ENCODE measurements at regions not wholly inside any gene's neighbourhood (a gene's known extent, or its start where the extent isn't known, plus 50 kb on each side); places are given as distances from the start of the nearest gene placed in this dataset.

DNA sequence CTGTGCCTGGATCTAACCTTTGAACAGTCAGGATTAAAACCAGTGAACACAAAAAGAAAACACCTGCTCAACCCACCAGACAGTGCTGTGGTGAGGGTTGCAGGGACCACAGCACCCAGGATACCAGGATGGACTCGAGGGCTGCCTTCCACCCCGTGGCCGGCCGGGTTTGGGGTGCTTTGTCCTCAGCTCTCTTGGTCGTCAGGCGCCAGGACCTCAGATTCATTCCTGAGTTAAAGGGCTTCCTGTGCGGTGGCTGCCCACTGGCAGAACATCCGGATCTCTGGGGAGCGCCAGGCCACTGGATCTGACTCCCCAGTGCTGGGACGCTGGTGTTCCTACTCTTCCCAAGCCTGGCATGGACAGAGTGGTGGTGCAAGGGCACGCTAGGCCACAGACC is 239.8 kb downstream of the TFCP2L1 start:
- Histone ChIP-seq H4K20me1 (ENCODE audit: control insufficient read depth, insufficient read depth, low read length, poor library complexity, severe bottlenecking) (no peaks in the 10 kb centered on the region), H3K9me3 (ENCODE audit: control extremely low read depth in 1 of 3, control insufficient read depth in 2 of 3, insufficient read depth in 1 of 3, low read length in 2 of 3) (peaks cover 0 to 26% (median 0%) of the 10 kb centered on the region in 3 donors), H2AFZ (ENCODE audit: insufficient read depth, low read depth, low read length, poor library complexity, severe bottlenecking) (no peak overlapping the region), H3K4me2 (replicated peaks; ENCODE audit: low read depth, low read length, poor library complexity, severe bottlenecking) (no peak overlapping the region), H3K4me1 (ENCODE audit: control insufficient read depth in 2 of 2, insufficient read depth in 2 of 2, low read length in 2 of 2) (no peaks in the 10 kb centered on the region), H3K4me3 (ENCODE audit: control extremely low read depth in 1 of 5, extremely low read depth in 1 of 5, insufficient read depth in 1 of 5, low read depth in 2 of 5, low read length in 4 of 5) (no peak overlapping the region), H3K79me2 (ENCODE audit: control insufficient read depth, insufficient read depth, low read length) (no peaks in the 10 kb centered on the region), H3K36me3 (replicated peaks in 1 of 2; ENCODE audit: control extremely low read depth in 1 of 2, control insufficient read depth in 1 of 2, extremely low read depth in 1 of 2, insufficient read depth in 2 of 2, low read length in 1 of 2) (no peaks in the 10 kb centered on the region), H3K9ac (ENCODE audit: low read length) (no peak overlapping the region), H3K27ac (ENCODE audit: low read length in 2 of 2) (no peak overlapping the region), H3K27me3 (replicated peaks in 1 of 4; ENCODE audit: control extremely low read depth in 1 of 4, control insufficient read depth in 3 of 4, insufficient read depth in 4 of 4, low read length in 3 of 4) (no peaks in the 10 kb centered on the region)
- intact Hi-C loops (cut with micrococcal nuclease): no loop called here
- ATAC-seq (ENCODE audit: low read depth): no peak
- DNase-seq: no peak
- no peak for TF ChIP-seq EZH2 (IDR thresholded peaks at IDR 0.05; ENCODE audit: borderline replicate concordance, insufficient read depth, low read depth, low read length, poor library complexity, severe bottlenecking)
- no peak for TF ChIP-seq CTCF (IDR thresholded peaks at IDR 0.05)
- no peaks in the 10 kb centered on the region for H3K27me3 Mint-ChIP-seq
- POLR2A ChIA-PET: no interaction called here
- H3K9me3 Mint-ChIP-seq (ENCODE audit: insufficient read depth): no peaks in the 10 kb centered on the region
- H3K4me1 Mint-ChIP-seq: no peaks in the 10 kb centered on the region
- H3K4me3 Mint-ChIP-seq: no peak overlapping the region
- no peak overlapping the region for H3K27ac Mint-ChIP-seq
- CTCF ChIA-PET: no interaction called here
- WGBS (ENCODE audit: insufficient coverage): 90% methylated on average over 11 of the region's 11 CpGs

DNA sequence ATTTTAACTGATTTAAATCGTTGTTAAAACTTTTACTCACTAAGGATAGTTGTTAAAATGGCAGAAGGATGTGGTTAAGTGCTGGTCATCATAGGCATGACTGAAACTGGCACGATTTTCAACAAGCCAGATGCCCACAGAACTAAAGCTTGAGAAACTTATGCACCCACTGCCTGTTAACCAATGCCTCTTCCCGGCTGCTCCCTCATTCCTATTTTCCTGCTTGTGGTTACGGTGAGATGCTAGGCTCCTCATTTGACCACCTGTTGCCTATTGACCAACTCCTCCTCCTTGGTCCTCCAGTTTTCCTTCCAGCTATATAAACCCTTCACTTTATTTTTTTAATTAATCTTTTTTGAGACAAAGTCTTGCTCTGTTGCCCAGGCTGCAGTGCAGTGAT is 238.7 kb downstream of the TFCP2L1 start:
- ChIA-PET POLR2A (no interaction called here), CTCF (no interaction called here)
- Histone ChIP-seq H4K20me1 (ENCODE audit: control insufficient read depth, insufficient read depth, low read length, poor library complexity, severe bottlenecking) (no peaks in the 10 kb centered on the region), H3K27ac (ENCODE audit: low read length in 2 of 2) (no peak overlapping the region), H3K79me2 (ENCODE audit: control insufficient read depth, insufficient read depth, low read length) (no peaks in the 10 kb centered on the region), H3K9me3 (ENCODE audit: control extremely low read depth in 1 of 3, control insufficient read depth in 2 of 3, insufficient read depth in 1 of 3, low read length in 2 of 3) (peaks cover 0 to 26% (median 0%) of the 10 kb centered on the region in 3 donors), H3K4me1 (ENCODE audit: control insufficient read depth in 2 of 2, insufficient read depth in 2 of 2, low read length in 2 of 2) (no peaks in the 10 kb centered on the region), H3K27me3 (replicated peaks in 1 of 4; ENCODE audit: control extremely low read depth in 1 of 4, control insufficient read depth in 3 of 4, insufficient read depth in 4 of 4, low read length in 3 of 4) (no peaks in the 10 kb centered on the region), H3K4me2 (replicated peaks; ENCODE audit: low read depth, low read length, poor library complexity, severe bottlenecking) (no peak overlapping the region), H3K4me3 (ENCODE audit: control extremely low read depth in 1 of 5, extremely low read depth in 1 of 5, insufficient read depth in 1 of 5, low read depth in 2 of 5, low read length in 4 of 5) (no peak overlapping the region), H2AFZ (ENCODE audit: insufficient read depth, low read depth, low read length, poor library complexity, severe bottlenecking) (no peak overlapping the region), H3K9ac (ENCODE audit: low read length) (no peak overlapping the region), H3K36me3 (replicated peaks in 1 of 2; ENCODE audit: control extremely low read depth in 1 of 2, control insufficient read depth in 1 of 2, extremely low read depth in 1 of 2, insufficient read depth in 2 of 2, low read length in 1 of 2) (no peaks in the 10 kb centered on the region)
- intact Hi-C loops (cut with micrococcal nuclease): no loop called here
- DNase-seq (no peak), ATAC-seq (ENCODE audit: low read depth) (no peak)
- WGBS (ENCODE audit: insufficient coverage): 69% methylated on average over 3 of the region's 4 CpGs
- peaks cover 2% of the 10 kb centered on the region for H3K27me3 Mint-ChIP-seq
- H3K9me3 Mint-ChIP-seq (ENCODE audit: insufficient read depth): no peaks in the 10 kb centered on the region
- H3K27ac Mint-ChIP-seq: no peak overlapping the region
- no peaks in the 10 kb centered on the region for H3K4me1 Mint-ChIP-seq
- TF ChIP-seq CTCF (IDR thresholded peaks at IDR 0.05): no peak
- no peak for TF ChIP-seq EZH2 (IDR thresholded peaks at IDR 0.05; ENCODE audit: borderline replicate concordance, insufficient read depth, low read depth, low read length, poor library complexity, severe bottlenecking)
- no peak overlapping the region for H3K4me3 Mint-ChIP-seq

All from B cell (primary cell).